Activated CD4-positive, alpha-beta T cell treated with anti-CD3 and anti-CD28 coated beads for 24 hours (primary cell): ENCODE measurements at regions not wholly inside any gene's neighbourhood (a gene's known extent, or its start where the extent isn't known, plus 50 kb on each side); places are given as distances from the start of the nearest gene placed in this dataset.
A peak's percentile ranks its signal among the peaks of the same experiment; 100 is the strongest.

Experiments
- DNase-seq, 2 donors: peaks; one replicate each; pipeline ENCODE4 v3.0.0-alpha.2; 2020; ENCODE audit warnings: low read depth in 2 of 2

- no peak for DNase-seq
Measured at GRCh38 chrX:49773993-49774392, 55.1 kb upstream of the PAGE4 start.

- no peak for DNase-seq
Measured at GRCh38 chrX:49767236-49767635, 61.9 kb upstream of the PAGE4 start.

- no peak for DNase-seq
Measured at GRCh38 chrX:49762175-49762720, 66.5 kb upstream of the PAGE1 start.

GRCh38 chrX:49761481-49761880 lies 65.7 kb upstream of the PAGE1 start:
- no peak for DNase-seq

- no peak for DNase-seq
Measured at GRCh38 chrX:49760290-49760890, 64.6 kb upstream of the PAGE1 start.

- no peak for DNase-seq
Measured at GRCh38 chrX:49756692-49757091, 60.9 kb upstream of the PAGE1 start.

- peak; percentile 13 to 19 for DNase-seq
Measured at GRCh38 chrX:49754233-49754857, 58.6 kb upstream of the PAGE1 start.

- no peak for DNase-seq
Measured at GRCh38 chrX:49753691-49754090, 57.9 kb upstream of the PAGE1 start.

- no peak for DNase-seq
Measured at GRCh38 chrX:49748211-49748956, 52.6 kb upstream of the PAGE1 start.

- DNase-seq, result no peak
Measured at GRCh38 chrX:49746306-49746705, 50.5 kb upstream of the PAGE1 start.
